HUES64 (cell line): ENCODE measurements at regions not wholly inside any gene's neighbourhood (a gene's known extent, or its start where the extent isn't known, plus 50 kb on each side); places are given as distances from the start of the nearest gene placed in this dataset.

ENCODE experiments used
- H3K27ac ChIP-seq: 2 replicates; pipeline ENCODE4 v1.7.0; 2013; ENCODE audit warnings: low read depth, low read length, inconsistent platforms
- H3K27me3 ChIP-seq: 2 replicates; pipeline ENCODE4 v1.6.1; 2013; ENCODE audit warnings: mild to moderate bottlenecking, low read length; ENCODE audit not compliant: insufficient read depth
- H3K36me3 ChIP-seq: 2 replicates; pipeline ENCODE4 v1.6.1; 2013; ENCODE audit warnings: mild to moderate bottlenecking, low read length; ENCODE audit not compliant: insufficient read depth
- H3K4me1 ChIP-seq: 2 replicates; pipeline ENCODE4 v1.6.1; 2013; ENCODE audit warnings: mild to moderate bottlenecking, low read length, moderate library complexity; ENCODE audit not compliant: insufficient read depth
- H3K4me3 ChIP-seq: 2 replicates; pipeline ENCODE4 v1.5.1; 2013; ENCODE audit warnings: mild to moderate bottlenecking, low read length, moderate library complexity
- H3K9ac ChIP-seq: 2 replicates; pipeline ENCODE4 v1.6.1; 2013; ENCODE audit warnings: mild to moderate bottlenecking, low read depth, low read length
- H3K9me3 ChIP-seq: 2 replicates; pipeline ENCODE4 v1.6.1; 2013; ENCODE audit warnings: low read depth, low read length; ENCODE audit not compliant: insufficient read depth
- WGBS: fragments of 150-250, 120-280 bp; methylation state at CpG from one replicate; pipeline ENCODE4 v1.1.7; 2013; ENCODE audit warnings: missing lambda C conversion rate; 5-methylcytosine and 5-hydroxymethylcytosine counted together

- H3K36me3 ChIP-seq = no peaks in the 10 kb centered on the region
- H3K27me3 ChIP-seq = no peaks in the 10 kb centered on the region
- no peak overlapping the region for H3K9ac ChIP-seq
- H3K4me1 ChIP-seq = peaks cover 3% of the 10 kb centered on the region; the same call in 1 of the 2 replicates
- no peak overlapping the region for H3K4me3 ChIP-seq
- no peak overlapping the region for H3K27ac ChIP-seq
- H3K9me3 ChIP-seq = peaks cover 12% of the 10 kb centered on the region
These were observed 200.5 kb upstream of the GULP1 start for GRCh38 chr2:188091220-188091619.

GRCh38 chr2:188092734-188093133 lies 198.9 kb upstream of the GULP1 start:
- no peak overlapping the region for H3K9ac ChIP-seq
- 85% methylated on average over 2 of the region's 2 CpGs for WGBS
- H3K27me3 ChIP-seq = no peaks in the 10 kb centered on the region
- no peaks in the 10 kb centered on the region for H3K36me3 ChIP-seq
- 0 out of 2 replicates have a peak, but pooled peaks cover 1% of the 10 kb centered on the region for H3K9me3 ChIP-seq
- H3K4me1 ChIP-seq = peaks cover 3% of the 10 kb centered on the region; the same call in 1 of the 2 replicates
- no peak overlapping the region for H3K4me3 ChIP-seq
- no peak overlapping the region for H3K27ac ChIP-seq

GRCh38 chr2:188096910-188097309 lies 194.8 kb upstream of the GULP1 start:
- Histone ChIP-seq H3K9ac (no peak overlapping the region), H3K4me3 (no peak overlapping the region), H3K4me1 (no peaks in the 10 kb centered on the region), H3K27me3 (no peaks in the 10 kb centered on the region), H3K27ac (no peak overlapping the region), H3K9me3 (no peaks in the 10 kb centered on the region), H3K36me3 (no peaks in the 10 kb centered on the region)
- 90% methylated on average over 3 of the region's 3 CpGs for WGBS

GRCh38 chr2:188102881-188103280 lies 188.8 kb upstream of the GULP1 start:
- 79% methylated on average over 6 of the region's 6 CpGs for WGBS
- Histone ChIP-seq H3K27ac (no peak overlapping the region), H3K27me3 (no peaks in the 10 kb centered on the region), H3K9ac (no peak overlapping the region), H3K9me3 (no peaks in the 10 kb centered on the region), H3K4me3 (no peak overlapping the region), H3K4me1 (peaks cover 10% of the 10 kb centered on the region; the same call in 1 of the 2 replicates), H3K36me3 (no peaks in the 10 kb centered on the region)

- H3K4me3 ChIP-seq = no peak overlapping the region
- H3K27me3 ChIP-seq = no peaks in the 10 kb centered on the region
- H3K27ac ChIP-seq = no peak overlapping the region
- 82% methylated on average over 1 of the region's 1 CpG for WGBS
- no peak overlapping the region for H3K9ac ChIP-seq
- peaks cover 8% of the 10 kb centered on the region; the same call in 1 of the 2 replicates for H3K4me1 ChIP-seq
- H3K9me3 ChIP-seq = no peaks in the 10 kb centered on the region
- no peaks in the 10 kb centered on the region for H3K36me3 ChIP-seq
These were observed 177.7 kb upstream of the GULP1 start for GRCh38 chr2:188114014-188114413.

- Histone ChIP-seq H3K9ac (no peak overlapping the region), H3K27me3 (no peaks in the 10 kb centered on the region), H3K4me3 (no peak overlapping the region), H3K27ac (no peak overlapping the region), H3K36me3 (no peaks in the 10 kb centered on the region), H3K4me1 (peaks cover 8% of the 10 kb centered on the region; the same call in 1 of the 2 replicates), H3K9me3 (no peaks in the 10 kb centered on the region)
- WGBS = 100% methylated on average over 2 of the region's 2 CpGs
These were observed 174.0 kb upstream of the GULP1 start for GRCh38 chr2:188117706-188118105.

GRCh38 chr2:188118431-188118830 lies 173.2 kb upstream of the GULP1 start:
- no peak overlapping the region for H3K4me3 ChIP-seq
- 0% methylated on average over 1 of the region's 1 CpG for WGBS
- H3K27me3 ChIP-seq = no peaks in the 10 kb centered on the region
- H3K9ac ChIP-seq = no peak overlapping the region
- peaks cover 7% of the 10 kb centered on the region; the same call in 1 of the 2 replicates for H3K4me1 ChIP-seq
- no peaks in the 10 kb centered on the region for H3K9me3 ChIP-seq
- H3K27ac ChIP-seq = no peak overlapping the region
- H3K36me3 ChIP-seq = no peaks in the 10 kb centered on the region

GRCh38 chr2:188119112-188119838 lies 172.4 kb upstream of the GULP1 start:
- Histone ChIP-seq H3K27ac (no peak overlapping the region), H3K36me3 (no peaks in the 10 kb centered on the region), H3K4me3 (no peak overlapping the region), H3K27me3 (no peaks in the 10 kb centered on the region), H3K9ac (no peak overlapping the region), H3K4me1 (no peaks in the 10 kb centered on the region), H3K9me3 (no peaks in the 10 kb centered on the region)
- 97% methylated on average over 4 of the region's 5 CpGs for WGBS

GRCh38 chr2:188122985-188123384 lies 168.7 kb upstream of the GULP1 start:
- Histone ChIP-seq H3K27me3 (no peaks in the 10 kb centered on the region), H3K9ac (no peak overlapping the region), H3K27ac (no peak overlapping the region), H3K9me3 (no peaks in the 10 kb centered on the region), H3K36me3 (no peaks in the 10 kb centered on the region), H3K4me1 (no peaks in the 10 kb centered on the region), H3K4me3 (peak overlapping the region; percentile 42)

- no peaks in the 10 kb centered on the region for H3K36me3 ChIP-seq
- H3K4me1 ChIP-seq = no peaks in the 10 kb centered on the region
- no peak overlapping the region for H3K27ac ChIP-seq
- no peak overlapping the region for H3K9ac ChIP-seq
- H3K9me3 ChIP-seq = no peaks in the 10 kb centered on the region
- no peaks in the 10 kb centered on the region for H3K27me3 ChIP-seq
- WGBS = 90% methylated on average over 4 of the region's 4 CpGs
- H3K4me3 ChIP-seq = no peak overlapping the region
These were observed 162.0 kb upstream of the GULP1 start for GRCh38 chr2:188129677-188130076.

GRCh38 chr2:188130317-188130716 lies 161.4 kb upstream of the GULP1 start:
- no peaks in the 10 kb centered on the region for H3K27me3 ChIP-seq
- H3K9ac ChIP-seq = no peak overlapping the region
- H3K36me3 ChIP-seq = no peaks in the 10 kb centered on the region
- no peaks in the 10 kb centered on the region for H3K4me1 ChIP-seq
- no peak overlapping the region for H3K4me3 ChIP-seq
- no peak overlapping the region for H3K27ac ChIP-seq
- H3K9me3 ChIP-seq = no peaks in the 10 kb centered on the region

GRCh38 chr2:188131281-188131680 lies 160.4 kb upstream of the GULP1 start:
- no peaks in the 10 kb centered on the region for H3K36me3 ChIP-seq
- no peak overlapping the region for H3K27ac ChIP-seq
- H3K4me3 ChIP-seq = no peak overlapping the region
- H3K9me3 ChIP-seq = no peaks in the 10 kb centered on the region
- no peaks in the 10 kb centered on the region for H3K4me1 ChIP-seq
- H3K9ac ChIP-seq = no peak overlapping the region
- WGBS = 90% methylated on average over 1 of the region's 1 CpG
- H3K27me3 ChIP-seq = no peaks in the 10 kb centered on the region
